Cardiac fibroblast (primary cell): ENCODE measurements at regions not wholly inside any gene's neighbourhood (a gene's known extent, or its start where the extent isn't known, plus 50 kb on each side); places are given as distances from the start of the nearest gene placed in this dataset.
"Not testable (repeated sequence)": the region's sequence is repeated elsewhere in the genome, so short reads cannot be mapped to it uniquely, and the experiment has no call there.

Source experiments
- DNase-seq, 2 donors: peaks; one replicate each; pipeline versions ENCODE4 v3.0.0 to v3.0.0-alpha.2; 2010; ENCODE audit warnings: low read depth in 2 of 2
- H3K4me3 ChIP-seq, 2 donors: replicated peaks in 1 of 2; 1 replicate in 1 of 2; 2 replicates in 1 of 2; pipeline ENCODE4 v1.5.1; 2011; ENCODE audit warnings: low read depth in 2 of 2, low read length in 2 of 2, mild to moderate bottlenecking in 2 of 2, moderate library complexity in 1 of 2
- TF ChIP-seq, protein P1 (sequence below): IDR thresholded peaks from one replicate; pipeline ENCODE4 v1.5.1; 2011; ENCODE audit warnings: low read depth, mild to moderate bottlenecking, low read length, inconsistent platforms

DNA sequence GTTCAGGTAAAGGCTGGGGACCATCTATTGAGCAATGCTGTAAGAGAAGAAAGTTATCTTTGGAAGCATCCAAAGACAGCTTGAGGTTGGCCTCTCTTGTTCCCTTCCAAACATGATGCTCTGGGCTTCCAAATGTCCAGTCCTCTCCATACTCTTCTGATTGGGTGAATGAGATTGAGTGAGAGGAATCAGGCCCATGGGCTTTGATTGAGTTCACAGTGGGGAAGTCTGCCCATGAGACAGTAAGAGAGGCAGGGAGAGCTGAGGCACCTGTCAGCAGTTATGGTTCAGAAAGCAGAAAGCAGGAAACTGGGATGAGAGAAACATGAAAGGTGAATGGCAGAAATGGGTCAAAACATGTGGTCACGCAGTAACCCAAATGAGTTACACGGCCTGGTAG, 1006.9 kb downstream of the VRK1 start:
- H3K4me3 ChIP-seq, result no peak overlapping the region
- TF ChIP-seq, protein P1, sequence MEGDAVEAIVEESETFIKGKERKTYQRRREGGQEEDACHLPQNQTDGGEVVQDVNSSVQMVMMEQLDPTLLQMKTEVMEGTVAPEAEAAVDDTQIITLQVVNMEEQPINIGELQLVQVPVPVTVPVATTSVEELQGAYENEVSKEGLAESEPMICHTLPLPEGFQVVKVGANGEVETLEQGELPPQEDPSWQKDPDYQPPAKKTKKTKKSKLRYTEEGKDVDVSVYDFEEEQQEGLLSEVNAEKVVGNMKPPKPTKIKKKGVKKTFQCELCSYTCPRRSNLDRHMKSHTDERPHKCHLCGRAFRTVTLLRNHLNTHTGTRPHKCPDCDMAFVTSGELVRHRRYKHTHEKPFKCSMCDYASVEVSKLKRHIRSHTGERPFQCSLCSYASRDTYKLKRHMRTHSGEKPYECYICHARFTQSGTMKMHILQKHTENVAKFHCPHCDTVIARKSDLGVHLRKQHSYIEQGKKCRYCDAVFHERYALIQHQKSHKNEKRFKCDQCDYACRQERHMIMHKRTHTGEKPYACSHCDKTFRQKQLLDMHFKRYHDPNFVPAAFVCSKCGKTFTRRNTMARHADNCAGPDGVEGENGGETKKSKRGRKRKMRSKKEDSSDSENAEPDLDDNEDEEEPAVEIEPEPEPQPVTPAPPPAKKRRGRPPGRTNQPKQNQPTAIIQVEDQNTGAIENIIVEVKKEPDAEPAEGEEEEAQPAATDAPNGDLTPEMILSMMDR, result no peak
- DNase-seq, result no peak

DNA sequence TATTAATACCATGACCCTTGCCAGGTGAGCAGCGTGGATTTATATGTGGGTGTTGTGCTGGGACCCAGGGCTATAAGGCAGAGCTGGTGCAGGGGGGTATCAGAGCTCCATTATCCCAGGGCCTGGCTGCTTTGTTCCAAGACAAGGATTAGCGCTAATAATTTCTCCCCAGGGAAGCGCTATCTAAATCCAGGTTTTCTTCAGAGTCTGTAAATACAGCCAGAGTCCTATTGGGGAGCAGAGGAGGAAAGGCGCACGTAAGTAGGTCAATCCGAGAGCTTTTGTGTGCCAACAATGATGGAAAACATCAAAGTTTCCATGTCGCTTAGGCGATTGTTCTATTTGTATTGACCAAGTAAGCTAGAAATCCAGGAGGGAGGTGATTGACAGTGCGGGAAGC, 1009.7 kb downstream of the VRK1 start:
- no peak overlapping the region for H3K4me3 ChIP-seq
- TF ChIP-seq, protein P1, result no peak
- DNase-seq, result no peak

DNA sequence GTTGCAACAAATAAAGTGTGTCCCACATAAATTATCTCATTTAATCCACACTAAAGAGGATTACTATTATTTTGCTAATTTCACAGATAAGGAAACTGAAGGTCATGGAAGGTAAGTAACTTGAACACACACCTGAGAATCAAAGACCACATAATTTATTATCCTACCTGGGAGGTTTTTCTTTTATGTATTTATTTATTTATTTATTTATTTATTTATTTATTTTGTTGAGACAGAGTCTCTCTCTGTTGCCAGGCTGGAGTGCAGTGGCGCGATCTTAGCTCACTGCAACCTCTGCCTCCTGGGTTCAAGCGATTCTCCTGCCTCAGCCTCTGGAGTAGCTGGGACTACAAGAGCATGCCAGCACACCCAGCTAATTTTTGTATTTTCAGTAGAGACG, 1011.4 kb downstream of the VRK1 start:
- not testable (repeated sequence) for DNase-seq, H3K4me3 ChIP-seq

DNA sequence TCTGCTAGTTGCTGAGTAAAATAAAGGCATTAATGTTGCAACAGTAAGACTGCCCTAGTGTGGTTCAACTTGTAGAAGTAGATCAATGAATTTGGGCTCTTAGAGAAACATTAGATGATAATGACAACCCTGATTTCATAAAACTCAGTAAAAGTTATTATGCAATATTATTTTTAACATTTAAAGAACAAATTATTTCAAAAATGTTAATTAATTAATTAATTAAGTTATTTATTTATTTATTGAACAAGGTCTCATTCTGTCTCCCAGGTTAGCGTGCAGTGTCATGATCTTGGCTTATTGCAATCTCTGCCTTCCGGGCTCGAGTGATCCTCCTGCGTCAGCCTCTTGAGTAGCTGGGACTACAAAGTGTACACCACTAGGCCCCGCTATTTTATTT, 1016.4 kb downstream of the VRK1 start:
- no peak overlapping the region for H3K4me3 ChIP-seq
- TF ChIP-seq, protein P1, result no peak
- DNase-seq, result no peak

DNA sequence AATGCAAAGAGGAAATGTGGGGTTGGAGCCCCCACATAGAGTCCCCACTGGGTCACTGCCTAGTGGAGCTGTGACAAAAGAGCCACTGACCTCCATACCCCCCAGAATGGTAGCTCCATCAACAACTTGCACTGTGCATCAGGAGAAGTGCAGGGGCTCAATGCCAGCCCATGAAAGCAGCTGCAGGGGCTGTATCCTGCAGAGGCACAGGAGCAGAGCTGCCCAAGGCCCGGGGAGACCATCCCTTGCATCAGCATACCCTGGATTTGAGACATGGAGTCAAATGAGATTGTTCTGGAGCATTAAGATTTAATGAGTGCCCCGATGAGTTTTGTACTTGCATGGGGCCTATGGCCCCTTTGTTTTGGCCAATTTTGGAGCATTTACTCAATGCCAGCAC, 1023.6 kb downstream of the VRK1 start:
- no peak for DNase-seq
- no peak overlapping the region for H3K4me3 ChIP-seq
- TF ChIP-seq, protein P1, result no peak

DNA sequence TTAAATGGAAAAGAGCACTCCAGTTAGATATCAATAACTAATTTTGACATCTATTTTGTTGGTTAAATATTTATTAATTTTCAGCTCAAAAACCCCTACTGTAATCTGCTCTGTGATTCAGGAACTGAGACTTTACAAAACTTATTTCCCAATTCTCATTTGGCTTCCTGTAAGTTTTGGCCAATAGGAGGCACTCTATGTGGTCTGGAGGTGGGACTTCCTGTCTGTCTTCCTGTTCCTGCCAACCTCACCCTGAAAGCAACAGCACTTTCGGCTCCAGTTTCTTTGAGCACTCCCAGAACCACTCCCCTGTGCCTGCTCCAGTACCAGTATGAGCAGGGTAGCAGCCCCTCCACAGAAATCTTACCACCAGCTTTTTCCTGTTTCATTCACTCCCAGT, 1027.0 kb downstream of the VRK1 start:
- TF ChIP-seq, protein P1, result no peak
- H3K4me3 ChIP-seq, result no peak overlapping the region
- DNase-seq, result no peak

DNA sequence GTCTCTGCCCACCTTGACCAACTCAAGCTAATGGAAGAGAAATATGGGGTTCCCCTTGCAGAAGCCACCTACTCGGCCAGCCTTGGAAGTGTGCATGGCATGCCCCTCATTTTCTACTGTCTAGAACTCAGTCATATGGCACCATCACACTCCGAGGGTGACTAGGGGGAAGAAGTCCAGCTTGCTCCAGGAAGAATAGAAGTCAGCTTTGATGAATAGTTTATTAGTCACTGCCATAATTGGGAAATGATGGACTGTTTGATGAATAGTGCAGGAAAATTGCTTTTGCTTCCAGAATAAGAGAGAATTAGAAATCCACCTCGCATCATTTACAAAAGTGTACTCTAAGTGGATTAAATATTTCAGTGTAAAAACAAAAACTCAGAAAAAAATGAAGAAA, 1030.6 kb downstream of the VRK1 start:
- no peak overlapping the region for H3K4me3 ChIP-seq
- DNase-seq, result no peak
- TF ChIP-seq, protein P1, result no peak
